Uterus (tissue), 3 donors: ENCODE measurements at regions not wholly inside any gene's neighbourhood (a gene's known extent, or its start where the extent isn't known, plus 50 kb on each side); places are given as distances from the start of the nearest gene placed in this dataset.

Experiments used
- DNase-seq, 2 donors: peaks; one replicate each; pipeline ENCODE4 v3.0.0-alpha.2; 2019 to 2020
- H3K27ac ChIP-seq, 2 donors: fragments of 200-600 bp; sonication (generic); 1 replicate in 1 of 2; 2 replicates in 1 of 2; pipeline ENCODE4 v1.5.1; 2016 to 2018
- H3K27me3 ChIP-seq, 2 donors: fragments of 200-600 bp; sonication (generic); one replicate each; pipeline ENCODE4 v1.5.1; 2018 to 2019; ENCODE audit warnings: control low read depth in 1 of 2
- H3K36me3 ChIP-seq, 2 donors: fragments of 200-600 bp; sonication (generic); one replicate each; pipeline ENCODE4 v1.5.1; 2019; ENCODE audit warnings: control low read depth in 1 of 2
- H3K4me1 ChIP-seq, 2 donors: fragments of 200-600 bp; sonication (generic); one replicate each; pipeline ENCODE4 v1.5.1; 2018 to 2019; ENCODE audit warnings: control low read depth in 1 of 2
- H3K4me3 ChIP-seq, 2 donors: fragments of 200-600 bp; sonication (generic); 1 replicate in 1 of 2; 2 replicates in 1 of 2; pipeline ENCODE4 v1.5.1; 2018 to 2019; ENCODE audit warnings: mild to moderate bottlenecking in 1 of 2
- H3K9me3 ChIP-seq, 2 donors: fragments of 200-600 bp; sonication (generic); one replicate each; pipeline ENCODE4 v1.5.1; 2019; ENCODE audit warnings: control low read depth in 1 of 2
- POLR2A ChIP-seq, 2 donors: fragments of 450-650 bp; IDR thresholded peaks; one replicate each; pipeline ENCODE4 v1.6.1; 2016; ENCODE audit warnings: antibody characterized with exemption in 2 of 2, mild to moderate bottlenecking in 1 of 2, moderate library complexity in 1 of 2
- intact Hi-C: fragments of 100-400 bp; cut with DNase I; formaldehyde crosslinking; loops from one replicate; pipeline ENCODE4 v1.15.1; 2023; ENCODE audit warnings: low total_unique reads
- TF ChIP-seq, protein P1 (sequence below), 4 experiments: fragments of 200-600 bp in 2 of 4; fragments of 450-650 bp in 2 of 4; sonication (generic) in 2 of 4; IDR thresholded peaks; one replicate each; pipeline ENCODE4 v1.5.1; 2016 to 2019; ENCODE audit warnings: antibody characterized with exemption in 4 of 4, mild to moderate bottlenecking in 2 of 4, moderate library complexity in 1 of 4
- donor health status: DM: yes; HTN: yes; CAD: no.

DNA sequence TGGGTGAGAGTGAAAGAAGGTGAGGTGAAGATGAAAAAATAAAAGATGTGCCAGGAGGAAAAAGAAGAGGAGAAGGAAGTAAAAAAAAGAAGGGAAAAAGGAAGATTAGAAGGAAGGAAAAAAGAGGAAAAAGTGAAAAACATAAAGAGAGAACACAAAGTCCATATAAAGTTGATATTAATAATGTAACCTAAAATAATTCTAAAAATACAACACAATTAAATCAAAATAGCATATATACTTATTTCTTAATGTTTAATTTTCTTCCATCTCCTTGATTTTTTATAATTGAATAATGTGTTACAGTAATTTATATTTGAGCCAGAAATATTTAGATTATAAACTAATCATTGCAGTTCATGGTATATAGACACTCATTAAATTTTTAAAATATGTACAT lies 124.4 kb upstream of the NOVA1 start:
- no peak for DNase-seq
- Histone ChIP-seq H3K9me3 (no peaks in the 10 kb centered on the region), H3K4me1 (no peaks in the 10 kb centered on the region), H3K27me3 (no peaks in the 10 kb centered on the region), H3K4me3 (no peak overlapping the region), H3K27ac (no peak overlapping the region), H3K36me3 (no peaks in the 10 kb centered on the region)
- intact Hi-C loops = no loop called here
- TF ChIP-seq POLR2A (IDR thresholded peaks at IDR 0.05) = no peak
- TF ChIP-seq, protein P1, sequence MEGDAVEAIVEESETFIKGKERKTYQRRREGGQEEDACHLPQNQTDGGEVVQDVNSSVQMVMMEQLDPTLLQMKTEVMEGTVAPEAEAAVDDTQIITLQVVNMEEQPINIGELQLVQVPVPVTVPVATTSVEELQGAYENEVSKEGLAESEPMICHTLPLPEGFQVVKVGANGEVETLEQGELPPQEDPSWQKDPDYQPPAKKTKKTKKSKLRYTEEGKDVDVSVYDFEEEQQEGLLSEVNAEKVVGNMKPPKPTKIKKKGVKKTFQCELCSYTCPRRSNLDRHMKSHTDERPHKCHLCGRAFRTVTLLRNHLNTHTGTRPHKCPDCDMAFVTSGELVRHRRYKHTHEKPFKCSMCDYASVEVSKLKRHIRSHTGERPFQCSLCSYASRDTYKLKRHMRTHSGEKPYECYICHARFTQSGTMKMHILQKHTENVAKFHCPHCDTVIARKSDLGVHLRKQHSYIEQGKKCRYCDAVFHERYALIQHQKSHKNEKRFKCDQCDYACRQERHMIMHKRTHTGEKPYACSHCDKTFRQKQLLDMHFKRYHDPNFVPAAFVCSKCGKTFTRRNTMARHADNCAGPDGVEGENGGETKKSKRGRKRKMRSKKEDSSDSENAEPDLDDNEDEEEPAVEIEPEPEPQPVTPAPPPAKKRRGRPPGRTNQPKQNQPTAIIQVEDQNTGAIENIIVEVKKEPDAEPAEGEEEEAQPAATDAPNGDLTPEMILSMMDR (IDR thresholded peaks at IDR 0.05) = no peak

GRCh38 chr14:26729851-26730250 lies 132.0 kb upstream of the NOVA1 start:
- no peak overlapping the region for H3K4me3 ChIP-seq
- no peaks in the 10 kb centered on the region for H3K36me3 ChIP-seq
- H3K27me3 ChIP-seq = no peaks in the 10 kb centered on the region
- intact Hi-C loops = no loop called here
- H3K9me3 ChIP-seq = no peaks in the 10 kb centered on the region
- H3K4me1 ChIP-seq = no peaks in the 10 kb centered on the region
- no peak for DNase-seq
- no peak overlapping the region for H3K27ac ChIP-seq
- TF ChIP-seq, protein P1 (IDR thresholded peaks at IDR 0.05) = no peak
- no peak for TF ChIP-seq POLR2A (IDR thresholded peaks at IDR 0.05)

- Histone ChIP-seq H3K27me3 (no peaks in the 10 kb centered on the region), H3K36me3 (no peaks in the 10 kb centered on the region), H3K4me1 (no peaks in the 10 kb centered on the region), H3K4me3 (no peak overlapping the region), H3K27ac (no peak overlapping the region), H3K9me3 (no peaks in the 10 kb centered on the region)
- no peak for DNase-seq
- intact Hi-C loops = no loop called here
- no peak for TF ChIP-seq POLR2A (IDR thresholded peaks at IDR 0.05)
- TF ChIP-seq, protein P1 (IDR thresholded peaks at IDR 0.05) = peak in 1 of 4 experiments; percentile 10
Measured at GRCh38 chr14:26730929-26731618, 133.2 kb upstream of the NOVA1 start.

GRCh38 chr14:26735811-26736210 lies 138.0 kb upstream of the NOVA1 start:
- TF ChIP-seq, protein P1 (IDR thresholded peaks at IDR 0.05) = no peak
- TF ChIP-seq POLR2A (IDR thresholded peaks at IDR 0.05) = no peak
- no peaks in the 10 kb centered on the region for H3K36me3 ChIP-seq
- intact Hi-C loops = no loop called here
- no peaks in the 10 kb centered on the region for H3K4me1 ChIP-seq
- DNase-seq = no peak
- no peak overlapping the region for H3K27ac ChIP-seq
- H3K9me3 ChIP-seq = no peaks in the 10 kb centered on the region
- H3K4me3 ChIP-seq = no peak overlapping the region
- H3K27me3 ChIP-seq = no peaks in the 10 kb centered on the region

- Histone ChIP-seq H3K9me3 (no peaks in the 10 kb centered on the region), H3K27me3 (no peaks in the 10 kb centered on the region), H3K4me3 (no peak overlapping the region), H3K27ac (no peak overlapping the region), H3K36me3 (no peaks in the 10 kb centered on the region), H3K4me1 (no peaks in the 10 kb centered on the region)
- no peak for TF ChIP-seq POLR2A (IDR thresholded peaks at IDR 0.05)
- TF ChIP-seq, protein P1 (IDR thresholded peaks at IDR 0.05) = no peak
- intact Hi-C loops = no loop called here
- DNase-seq = no peak
Measured at GRCh38 chr14:26738571-26738970, 140.7 kb upstream of the NOVA1 start.
